ENCODE measurements at regions not wholly inside any gene's neighbourhood (a gene's known extent, or its start where the extent isn't known, plus 50 kb on each side); places are given as distances from the start of the nearest gene placed in this dataset.

DNA sequence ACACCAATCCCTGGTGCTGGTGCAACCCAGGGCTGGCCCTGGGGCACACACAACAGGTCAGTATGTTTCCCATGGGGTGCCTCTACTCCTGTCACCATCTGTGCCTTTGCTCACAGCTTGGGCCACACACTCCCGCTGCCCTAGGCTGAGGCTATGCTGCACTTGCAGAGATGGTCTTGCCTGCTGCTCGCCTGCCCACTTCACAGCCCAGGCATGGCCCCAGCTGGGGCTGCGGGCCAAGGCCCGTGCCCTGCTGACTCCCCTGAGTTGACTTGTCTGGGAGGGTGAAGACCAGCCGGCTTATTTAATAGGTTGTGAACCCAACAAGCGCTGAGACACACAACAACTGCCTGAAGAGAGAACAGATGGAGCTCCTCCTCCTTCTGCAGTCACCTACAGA lies 184.1 kb downstream of the ZNF33B start:
- no peak overlapping the region for H3K27ac Mint-ChIP-seq (ENCODE audit: unreplicated experiment)
- peaks cover 20% of the 10 kb centered on the region for H3K9me3 Mint-ChIP-seq (ENCODE audit: unreplicated experiment)
- H3K4me3 Mint-ChIP-seq (ENCODE audit: unreplicated experiment): no peak overlapping the region
- TF ChIP-seq CTCF (IDR thresholded peaks at IDR 0.05; ENCODE audit: unreplicated experiment): no peak
- H3K27me3 Mint-ChIP-seq (ENCODE audit: unreplicated experiment): peaks cover 5% of the 10 kb centered on the region
- H3K36me3 Mint-ChIP-seq (ENCODE audit: low read depth, unreplicated experiment): peaks cover 9% of the 10 kb centered on the region
- H3K4me1 Mint-ChIP-seq (ENCODE audit: unreplicated experiment): no peaks in the 10 kb centered on the region
- DNase-seq (ENCODE audit: low spot score): no peak

DNA sequence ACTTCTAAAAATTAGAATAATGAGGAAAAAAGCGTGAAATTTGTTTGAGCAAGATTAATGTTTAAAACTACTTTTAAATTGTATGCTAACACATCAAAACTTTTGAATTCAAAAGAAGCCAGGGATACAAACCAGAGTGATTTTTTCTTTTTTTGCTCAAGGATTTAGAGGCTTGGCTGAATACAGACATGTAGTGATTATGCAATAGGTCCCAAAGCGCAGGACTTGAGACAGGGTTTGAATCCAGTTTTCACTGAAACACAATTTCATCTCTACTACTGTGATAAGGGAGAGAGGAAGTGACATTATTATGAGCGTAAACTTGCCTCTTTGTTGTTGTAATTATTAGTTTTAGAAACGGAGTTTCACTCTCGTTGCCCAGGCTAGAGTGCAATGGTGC lies 207.3 kb downstream of the ZNF33B start:
- TF ChIP-seq CTCF (IDR thresholded peaks at IDR 0.05; ENCODE audit: unreplicated experiment): no peak
- no peaks in the 10 kb centered on the region for H3K4me1 Mint-ChIP-seq (ENCODE audit: unreplicated experiment)
- no peaks in the 10 kb centered on the region for H3K36me3 Mint-ChIP-seq (ENCODE audit: low read depth, unreplicated experiment)
- H3K4me3 Mint-ChIP-seq (ENCODE audit: unreplicated experiment): no peak overlapping the region
- H3K27me3 Mint-ChIP-seq (ENCODE audit: unreplicated experiment): peaks cover 4% of the 10 kb centered on the region
- no peak for DNase-seq (ENCODE audit: low spot score)
- H3K27ac Mint-ChIP-seq (ENCODE audit: unreplicated experiment): no peak overlapping the region
- H3K9me3 Mint-ChIP-seq (ENCODE audit: unreplicated experiment): peaks cover 12% of the 10 kb centered on the region

GRCh38 chr10:42428534-42428933 lies 209.8 kb downstream of the ZNF33B start:
- Mint-ChIP-seq H3K9me3 (ENCODE audit: unreplicated experiment) (peaks cover 21% of the 10 kb centered on the region), H3K36me3 (ENCODE audit: low read depth, unreplicated experiment) (peaks cover 6% of the 10 kb centered on the region), H3K4me1 (ENCODE audit: unreplicated experiment) (no peaks in the 10 kb centered on the region), H3K27ac (ENCODE audit: unreplicated experiment) (no peak overlapping the region), H3K4me3 (ENCODE audit: unreplicated experiment) (no peak overlapping the region), H3K27me3 (ENCODE audit: unreplicated experiment) (peaks cover 6% of the 10 kb centered on the region)
- TF ChIP-seq CTCF (IDR thresholded peaks at IDR 0.05; ENCODE audit: unreplicated experiment): no peak
- DNase-seq (ENCODE audit: low spot score): no peak

GRCh38 chr10:42422911-42423310 lies 215.5 kb downstream of the ZNF33B start:
- peak overlapping the region; percentile 32 for H3K4me3 Mint-ChIP-seq (ENCODE audit: unreplicated experiment)
- H3K4me1 Mint-ChIP-seq (ENCODE audit: unreplicated experiment): no peaks in the 10 kb centered on the region
- DNase-seq (ENCODE audit: low spot score): no peak
- peaks cover 24% of the 10 kb centered on the region for H3K36me3 Mint-ChIP-seq (ENCODE audit: low read depth, unreplicated experiment)
- TF ChIP-seq CTCF (IDR thresholded peaks at IDR 0.05; ENCODE audit: unreplicated experiment): no peak
- H3K27ac Mint-ChIP-seq (ENCODE audit: unreplicated experiment): no peak overlapping the region
- peaks cover 42% of the 10 kb centered on the region for H3K9me3 Mint-ChIP-seq (ENCODE audit: unreplicated experiment)
- H3K27me3 Mint-ChIP-seq (ENCODE audit: unreplicated experiment): peaks cover 11% of the 10 kb centered on the region

DNA sequence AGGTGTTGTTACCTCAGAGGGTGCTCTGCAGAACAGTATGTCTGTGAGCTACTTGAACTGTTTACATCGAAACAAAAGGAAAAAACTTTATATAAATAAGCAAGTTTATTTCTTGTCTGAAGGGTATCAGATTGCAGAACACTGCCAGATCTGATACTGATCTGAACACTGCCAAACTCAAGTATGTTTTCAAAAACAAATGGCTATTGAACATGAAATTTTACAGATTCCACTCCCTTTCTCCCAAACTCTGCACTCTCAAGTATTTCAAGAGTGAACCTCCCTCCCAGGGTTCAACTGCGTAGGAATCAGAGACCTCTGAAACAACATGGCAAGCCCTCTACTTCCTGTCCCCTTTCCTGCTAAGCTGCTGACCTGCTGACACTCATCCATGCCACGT lies 216.6 kb downstream of the ZNF33B start:
- H3K27ac Mint-ChIP-seq (ENCODE audit: unreplicated experiment): no peak overlapping the region
- peaks cover 24% of the 10 kb centered on the region for H3K36me3 Mint-ChIP-seq (ENCODE audit: low read depth, unreplicated experiment)
- H3K4me3 Mint-ChIP-seq (ENCODE audit: unreplicated experiment): no peak overlapping the region
- TF ChIP-seq CTCF (IDR thresholded peaks at IDR 0.05; ENCODE audit: unreplicated experiment): no peak
- peaks cover 11% of the 10 kb centered on the region for H3K27me3 Mint-ChIP-seq (ENCODE audit: unreplicated experiment)
- H3K9me3 Mint-ChIP-seq (ENCODE audit: unreplicated experiment): peaks cover 48% of the 10 kb centered on the region
- no peaks in the 10 kb centered on the region for H3K4me1 Mint-ChIP-seq (ENCODE audit: unreplicated experiment)
- no peak for DNase-seq (ENCODE audit: low spot score)

Measured in endothelial cell (in vitro differentiated cells).